Pancreas (tissue), 10 donors: ENCODE measurements at regions not wholly inside any gene's neighbourhood (a gene's known extent, or its start where the extent isn't known, plus 50 kb on each side); places are given as distances from the start of the nearest gene placed in this dataset.

ENCODE experiments used
- ATAC-seq, 4 donors: fragments of 200-7000 bp; cut with Tn5 transposase; one replicate each; pipeline versions ENCODE4 v1.8.0 to v1.9.1; 2020; ENCODE audit warnings: mild to moderate bottlenecking in 4 of 4, moderate library complexity in 4 of 4
- DNase-seq, 6 donors: peaks; one replicate each; pipeline ENCODE4 v3.0.0-alpha.2; 2020
- FAIRE-seq: peaks from 2 replicates; lab custom pipeline; 2012; peaks lifted over from hg19 to GRCh38; lab: Jason Lieb, UNC
- H3K27ac ChIP-seq, 4 donors: fragments of 200-600 bp; sonication (generic); 1 replicate in 3 of 4; 2 replicates in 1 of 4; pipeline versions ENCODE4 v1.5.0 to v1.8.0; 2020
- H3K27me3 ChIP-seq, 4 donors: fragments of 200-600 bp; one replicate each; pipeline ENCODE4 v1.8.0; 2021
- H3K36me3 ChIP-seq, 3 donors: fragments of 200-600 bp; sonication (generic) in 1 of 3; one replicate each; pipeline versions ENCODE4 v1.5.0 to v1.8.0; 2020 to 2021
- H3K4me1 ChIP-seq, 3 donors: fragments of 200-600 bp; one replicate each; pipeline ENCODE4 v1.8.0; 2021
- H3K4me3 ChIP-seq, 4 donors: fragments of 200-600 bp; sonication (generic) in 2 of 4; one replicate each; pipeline versions ENCODE4 v1.5.0 to v1.8.0; 2020 to 2021
- H3K9me3 ChIP-seq, 4 donors: fragments of 200-600 bp; one replicate each; pipeline ENCODE4 v1.8.0; 2021
- WGBS, 2 donors: extraction: QIAGEN DNeasy Blood & Tissue Kit; methylation state at CpG; one replicate each; pipeline ENCODE4 v1.1.7; 2013; 5-methylcytosine and 5-hydroxymethylcytosine counted together
- intact Hi-C, 3 donors: fragments of 100-400 bp; cut with DNase I; formaldehyde crosslinking; loops; one replicate each; pipeline versions ENCODE4 v1.11.1 to v1.14.2; 2022
- TF ChIP-seq, protein P1 (sequence below), 4 donors: fragments of 200-600 bp; sonication (generic) in 3 of 4; IDR thresholded peaks; one replicate each; pipeline versions ENCODE4 v1.5.0 to v1.8.0; 2021; ENCODE audit warnings: antibody characterized with exemption in 4 of 4
- donor health status: healthy with polysubstance abuse.
- donor health status: DM: no; HTN: no; CAD: no; lungs with moderate emphysema.
- donor health status: DM: no; HTN: no; CAD: no.
- donor health status: control.
- donor health status: control.
- donor health status: Bipolar disorder and iron deficiency.
- donor health status: DM: yes; HTN: yes; CAD: no.
- donor health status: DM: no; HTN: no; CAD: no.
- donor health status: DM: no; HTN: no; CAD: no.
- donor health status: DM: yes; HTN: yes; CAD: no.

DNA sequence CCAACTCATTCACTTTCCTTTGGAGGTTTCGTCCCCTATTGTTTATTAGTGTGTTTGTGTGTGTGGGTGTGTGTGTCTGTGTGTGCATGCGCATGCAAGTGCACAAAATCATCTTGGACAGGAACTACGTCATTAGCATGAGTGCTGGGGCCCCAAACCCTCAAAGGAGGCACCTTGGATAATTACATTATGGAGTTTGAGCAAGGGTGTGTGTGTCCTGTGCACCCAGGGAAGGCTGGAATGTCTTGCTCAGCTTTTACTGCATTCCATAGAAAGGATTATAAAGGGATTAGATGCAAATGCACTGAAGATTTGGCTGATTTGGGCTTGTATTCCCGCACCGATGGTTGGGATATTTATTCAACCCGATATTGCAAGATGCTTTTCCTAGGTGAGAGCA, 203.4 kb upstream of the NAV2 start:
- WGBS, 2 donors = 73 to 80% methylated on average over 6 of the region's 6 CpGs

DNA sequence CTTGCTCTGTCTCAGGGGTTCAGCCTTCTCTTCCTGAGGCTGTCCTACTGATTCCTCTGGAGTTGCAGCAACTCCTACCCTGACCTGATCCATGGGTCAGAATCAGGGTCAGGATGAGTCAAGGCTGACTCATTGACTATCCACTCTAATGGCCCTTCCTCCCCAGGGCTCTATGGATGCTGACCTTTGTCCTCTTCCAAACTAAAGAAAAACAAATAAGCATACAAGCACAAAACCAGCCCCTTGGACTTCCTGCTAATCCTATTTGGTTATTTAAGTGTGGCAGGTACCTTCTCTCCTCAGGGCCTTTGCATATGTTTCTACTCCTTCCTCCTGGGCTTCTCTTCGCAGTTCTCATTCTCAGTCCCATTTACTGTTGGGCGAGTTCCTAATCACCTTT, 204.5 kb upstream of the NAV2 start:
- no peak overlapping the region for H3K4me3 ChIP-seq
- no peaks in the 10 kb centered on the region for H3K36me3 ChIP-seq
- H3K4me1 ChIP-seq = no peaks in the 10 kb centered on the region
- ATAC-seq (peak in 2 of 4 donors; percentile 43 to 50), FAIRE-seq (no peak), DNase-seq (no peak)
- no peak overlapping the region for H3K27ac ChIP-seq
- 67 to 78% methylated on average over 2 of the region's 2 CpGs for WGBS, 2 donors
- intact Hi-C loops = no loop called here
- no peaks in the 10 kb centered on the region for H3K27me3 ChIP-seq
- no peaks in the 10 kb centered on the region for H3K9me3 ChIP-seq
- TF ChIP-seq, protein P1, sequence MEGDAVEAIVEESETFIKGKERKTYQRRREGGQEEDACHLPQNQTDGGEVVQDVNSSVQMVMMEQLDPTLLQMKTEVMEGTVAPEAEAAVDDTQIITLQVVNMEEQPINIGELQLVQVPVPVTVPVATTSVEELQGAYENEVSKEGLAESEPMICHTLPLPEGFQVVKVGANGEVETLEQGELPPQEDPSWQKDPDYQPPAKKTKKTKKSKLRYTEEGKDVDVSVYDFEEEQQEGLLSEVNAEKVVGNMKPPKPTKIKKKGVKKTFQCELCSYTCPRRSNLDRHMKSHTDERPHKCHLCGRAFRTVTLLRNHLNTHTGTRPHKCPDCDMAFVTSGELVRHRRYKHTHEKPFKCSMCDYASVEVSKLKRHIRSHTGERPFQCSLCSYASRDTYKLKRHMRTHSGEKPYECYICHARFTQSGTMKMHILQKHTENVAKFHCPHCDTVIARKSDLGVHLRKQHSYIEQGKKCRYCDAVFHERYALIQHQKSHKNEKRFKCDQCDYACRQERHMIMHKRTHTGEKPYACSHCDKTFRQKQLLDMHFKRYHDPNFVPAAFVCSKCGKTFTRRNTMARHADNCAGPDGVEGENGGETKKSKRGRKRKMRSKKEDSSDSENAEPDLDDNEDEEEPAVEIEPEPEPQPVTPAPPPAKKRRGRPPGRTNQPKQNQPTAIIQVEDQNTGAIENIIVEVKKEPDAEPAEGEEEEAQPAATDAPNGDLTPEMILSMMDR (IDR thresholded peaks at IDR 0.05) = no peak

More for the DNA sequence above, 203.4 kb upstream of the NAV2 start:
- Histone ChIP-seq H3K27ac (no peak overlapping the region), H3K4me3 (no peak overlapping the region), H3K4me1 (no peaks in the 10 kb centered on the region), H3K36me3 (no peaks in the 10 kb centered on the region), H3K9me3 (no peaks in the 10 kb centered on the region), H3K27me3 (no peaks in the 10 kb centered on the region)
- intact Hi-C loops = no loop called here
- FAIRE-seq (no peak), DNase-seq (no peak), ATAC-seq (no peak)
- TF ChIP-seq, protein P1 (IDR thresholded peaks at IDR 0.05) = no peak

DNA sequence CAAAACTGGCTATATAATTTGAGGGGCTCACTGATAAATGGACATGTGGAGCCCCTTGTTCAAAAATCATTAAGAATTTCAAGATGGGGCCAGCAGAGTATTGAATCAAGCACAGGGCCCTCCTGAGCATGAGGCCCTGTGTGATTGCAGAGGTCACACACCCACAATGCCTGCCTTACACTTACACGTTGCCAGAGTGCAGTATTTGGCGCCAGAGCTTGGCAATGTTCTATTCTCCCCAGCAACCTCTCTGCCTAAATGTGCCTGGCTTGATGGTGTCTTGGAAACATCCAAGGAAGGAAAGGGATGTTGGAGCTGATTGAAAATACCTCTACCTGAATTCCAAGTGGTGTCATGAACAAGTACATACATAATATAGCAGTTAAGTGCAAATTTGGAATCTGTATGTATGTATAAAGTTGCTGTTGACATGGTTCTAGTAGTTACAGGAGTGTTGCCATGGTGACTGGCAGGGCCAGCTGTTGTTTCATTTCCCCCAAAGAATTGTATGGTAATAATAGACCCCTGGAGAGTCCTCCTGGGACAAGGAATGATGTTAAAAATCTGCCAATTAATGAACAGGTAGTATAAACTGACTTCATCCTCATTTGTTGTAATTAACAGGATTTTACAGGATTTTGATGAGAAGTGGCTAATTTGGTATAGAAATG, 205.7 kb upstream of the NAV2 start:
- TF ChIP-seq, protein P1 (IDR thresholded peaks at IDR 0.05) = no peak
- DNase-seq (no peak), FAIRE-seq (no peak), ATAC-seq (no peak)
- Histone ChIP-seq H3K4me1 (no peaks in the 10 kb centered on the region), H3K9me3 (no peaks in the 10 kb centered on the region), H3K27me3 (no peaks in the 10 kb centered on the region), H3K27ac (no peak overlapping the region), H3K36me3 (no peaks in the 10 kb centered on the region), H3K4me3 (no peak overlapping the region)
- WGBS, 2 donors = 71 to 82% methylated on average over 2 of the region's 2 CpGs
- intact Hi-C loops = no loop called here

DNA sequence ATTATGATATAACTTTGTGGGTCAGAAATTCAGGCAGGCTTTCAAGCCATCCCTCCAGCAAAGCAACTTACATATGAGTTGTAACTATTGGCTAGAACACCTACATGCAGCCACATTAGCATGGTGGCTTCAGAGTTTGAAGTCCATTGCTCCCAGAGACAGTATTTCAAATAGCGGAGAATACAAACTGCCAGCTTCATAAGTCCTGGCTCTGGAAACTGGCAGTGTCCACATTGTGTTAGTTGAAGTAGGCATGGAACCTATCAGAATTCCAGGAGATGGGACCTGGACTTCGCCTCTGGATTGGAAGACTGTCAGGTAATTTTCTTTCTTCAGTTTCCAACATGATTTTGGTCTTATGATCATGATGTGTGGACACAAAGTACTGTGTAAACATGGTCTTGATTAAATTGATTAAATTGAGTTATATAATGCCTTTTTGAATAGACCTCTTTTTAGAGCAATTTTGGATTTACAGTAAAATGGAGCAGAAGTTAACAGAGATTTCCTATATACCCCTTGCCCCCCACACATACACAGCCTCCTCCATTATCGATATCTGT, 209.9 kb upstream of the NAV2 start:
- intact Hi-C loops = no loop called here
- Histone ChIP-seq H3K4me1 (no peaks in the 10 kb centered on the region), H3K27me3 (no peaks in the 10 kb centered on the region), H3K4me3 (no peak overlapping the region), H3K9me3 (no peaks in the 10 kb centered on the region), H3K27ac (no peak overlapping the region), H3K36me3 (no peaks in the 10 kb centered on the region)
- ATAC-seq = no peak
- 75 to 85% methylated on average over 3 of the region's 3 CpGs for WGBS, 2 donors
- no peak for DNase-seq
- no peak for FAIRE-seq
- TF ChIP-seq, protein P1 (IDR thresholded peaks at IDR 0.05) = no peak

DNA sequence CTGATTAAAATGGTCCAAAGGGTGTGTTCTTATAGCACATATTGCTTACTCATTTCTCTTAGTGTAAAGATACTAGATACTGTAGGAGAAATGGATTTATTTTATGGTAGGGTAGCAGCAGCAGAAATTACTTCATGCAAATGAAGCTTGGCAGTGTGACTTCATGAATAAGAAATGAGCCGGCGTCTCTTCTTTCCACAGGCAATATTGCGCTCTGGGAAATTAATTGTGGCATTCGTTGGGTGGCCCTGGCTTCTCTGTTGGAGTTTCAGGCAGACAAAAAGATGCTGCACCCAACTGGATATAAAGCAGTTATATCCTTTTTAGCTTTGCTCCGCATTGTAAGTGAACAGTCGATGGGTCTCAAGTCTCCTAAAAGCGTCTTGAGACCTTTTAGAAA, 211.0 kb upstream of the NAV2 start:
- no peak overlapping the region for H3K27ac ChIP-seq
- no peaks in the 10 kb centered on the region for H3K4me1 ChIP-seq
- ATAC-seq (no peak), FAIRE-seq (no peak), DNase-seq (no peak)
- H3K27me3 ChIP-seq = no peaks in the 10 kb centered on the region
- 73 to 90% methylated on average over 7 of the region's 7 CpGs for WGBS, 2 donors
- TF ChIP-seq, protein P1 (IDR thresholded peaks at IDR 0.05) = no peak
- no peaks in the 10 kb centered on the region for H3K9me3 ChIP-seq
- H3K4me3 ChIP-seq = no peak overlapping the region
- no peaks in the 10 kb centered on the region for H3K36me3 ChIP-seq
- intact Hi-C loops = no loop called here
